Small intestine (tissue), 7 donors: ENCODE measurements at regions not wholly inside any gene's neighbourhood (a gene's known extent, or its start where the extent isn't known, plus 50 kb on each side); places are given as distances from the start of the nearest gene placed in this dataset.

Experiments used
- DNase-seq, 2 donors: peaks; one replicate each; pipeline versions ENCODE4 v3.0.0 to v3.0.0-alpha.2; 2013
- FAIRE-seq: peaks from 2 replicates; lab custom pipeline; 2012; peaks lifted over from hg19 to GRCh38; lab: Jason Lieb, UNC
- H3K27ac ChIP-seq, 3 donors: one replicate each; pipeline ENCODE4 v1.5.1; 2013; ENCODE audit warnings: low read length in 2 of 3, mild to moderate bottlenecking in 2 of 3, control low read depth in 1 of 3, inconsistent platforms in 1 of 3, low read depth in 1 of 3, moderate library complexity in 1 of 3
- H3K27me3 ChIP-seq, 3 donors: one replicate each; pipeline ENCODE4 v1.6.1; 2013; ENCODE audit warnings: low read length in 3 of 3, inconsistent platforms in 1 of 3; ENCODE audit not compliant: control insufficient read depth in 3 of 3, insufficient read depth in 3 of 3
- H3K36me3 ChIP-seq, 3 donors: one replicate each; pipeline ENCODE4 v1.6.1; 2013; ENCODE audit warnings: low read length in 3 of 3, inconsistent platforms in 1 of 3, low read depth in 1 of 3, mild to moderate bottlenecking in 1 of 3, moderate library complexity in 1 of 3; ENCODE audit not compliant: control insufficient read depth in 3 of 3, insufficient read depth in 2 of 3
- H3K4me1 ChIP-seq, 3 donors: one replicate each; pipeline ENCODE4 v1.6.1; 2013; ENCODE audit warnings: low read length in 2 of 3, inconsistent platforms in 1 of 3, low read depth in 1 of 3, mild to moderate bottlenecking in 1 of 3, moderate library complexity in 1 of 3; ENCODE audit not compliant: control insufficient read depth in 3 of 3, insufficient read depth in 2 of 3
- H3K4me3 ChIP-seq, 3 donors: one replicate each; pipeline ENCODE4 v1.5.1; 2013; ENCODE audit warnings: low read length in 3 of 3, control low read depth in 1 of 3, inconsistent platforms in 1 of 3, low read depth in 1 of 3, mild to moderate bottlenecking in 1 of 3, moderate library complexity in 1 of 3
- H3K9me3 ChIP-seq, 2 donors: one replicate each; pipeline ENCODE4 v1.6.1; 2013; ENCODE audit warnings: low read depth in 1 of 2, low read length in 1 of 2; ENCODE audit not compliant: control insufficient read depth in 2 of 2, insufficient read depth in 1 of 2
- WGBS, 3 donors: extraction: QIAGEN DNeasy Blood & Tissue Kit; methylation state at CpG; one replicate each; pipeline ENCODE4 v1.1.7; 2013; 5-methylcytosine and 5-hydroxymethylcytosine counted together
- donor health status: healthy with polysubstance abuse.
- donor health status: control.
- donor health status: control.
- donor health status: Bipolar disorder and iron deficiency.
- donor health status: healthy.

GRCh38 chr1:185559684-185560331, 174.4 kb upstream of the HMCN1 start:
- H3K27ac ChIP-seq = no peak overlapping the region
- no peak overlapping the region for H3K4me3 ChIP-seq
- FAIRE-seq (no peak), DNase-seq (peak; percentile 80)
- no peaks in the 10 kb centered on the region for H3K9me3 ChIP-seq
- no peaks in the 10 kb centered on the region for H3K27me3 ChIP-seq
- no peaks in the 10 kb centered on the region for H3K36me3 ChIP-seq
- H3K4me1 ChIP-seq = peaks cover 2 to 3% (median 3%) of the 10 kb centered on the region in 3 donors
- 50 to 64% (median 57%) methylated on average over 3 of the region's 3 CpGs for WGBS, 3 donors

GRCh38 chr1:185559151-185559550, 175.0 kb upstream of the HMCN1 start:
- no peak for FAIRE-seq
- Histone ChIP-seq H3K36me3 (no peaks in the 10 kb centered on the region), H3K27me3 (no peaks in the 10 kb centered on the region), H3K4me3 (no peak overlapping the region), H3K9me3 (no peaks in the 10 kb centered on the region), H3K27ac (no peak overlapping the region), H3K4me1 (peaks cover 2 to 3% (median 3%) of the 10 kb centered on the region in 3 donors)
- 89 to 93% (median 92%) methylated on average over 1 of the region's 1 CpG for WGBS, 3 donors
- no peak for DNase-seq

- Histone ChIP-seq H3K27me3 (no peaks in the 10 kb centered on the region), H3K4me3 (no peak overlapping the region), H3K27ac (no peak overlapping the region), H3K4me1 (peaks cover 2 to 3% (median 3%) of the 10 kb centered on the region in 3 donors), H3K9me3 (no peaks in the 10 kb centered on the region), H3K36me3 (no peaks in the 10 kb centered on the region)
- DNase-seq = no peak
- WGBS, 3 donors = 73 to 98% (median 97%) methylated on average over 1 of the region's 1 CpG
- no peak for FAIRE-seq
Measured at GRCh38 chr1:185556561-185556960, 177.6 kb upstream of the HMCN1 start.

GRCh38 chr1:185555743-185556142, 178.4 kb upstream of the HMCN1 start:
- no peaks in the 10 kb centered on the region for H3K36me3 ChIP-seq
- no peak for FAIRE-seq

GRCh38 chr1:185551008-185551407, 183.2 kb upstream of the HMCN1 start:
- Histone ChIP-seq H3K4me3 (no peak overlapping the region), H3K9me3 (peaks cover 0 to under 1% of the 10 kb centered on the region in 2 donors), H3K27ac (no peak overlapping the region), H3K4me1 (peaks cover 0 to 2% (median 0%) of the 10 kb centered on the region in 3 donors), H3K27me3 (no peaks in the 10 kb centered on the region), H3K36me3 (no peaks in the 10 kb centered on the region)
- WGBS, 3 donors = 48 to 73% (median 71%) methylated on average over 2 of the region's 2 CpGs
- DNase-seq (peak in 1 of 2 donors; percentile 39), FAIRE-seq (no peak)

More at GRCh38 chr1:185555743-185556142, 178.4 kb upstream of the HMCN1 start:
- DNase-seq = no peak
- peaks cover 0 to 5% (median 3%) of the 10 kb centered on the region in 3 donors for H3K4me1 ChIP-seq
- no peaks in the 10 kb centered on the region for H3K27me3 ChIP-seq
- H3K4me3 ChIP-seq = no peak overlapping the region
- no peak overlapping the region for H3K27ac ChIP-seq
- H3K9me3 ChIP-seq = no peaks in the 10 kb centered on the region

GRCh38 chr1:185549906-185550305, 184.3 kb upstream of the HMCN1 start:
- no peak overlapping the region for H3K4me3 ChIP-seq
- DNase-seq (no peak), FAIRE-seq (no peak)
- H3K27me3 ChIP-seq = no peaks in the 10 kb centered on the region
- WGBS, 3 donors = 61 to 80% (median 76%) methylated on average over 1 of the region's 1 CpG
- H3K36me3 ChIP-seq = no peaks in the 10 kb centered on the region
- no peak overlapping the region for H3K27ac ChIP-seq
- H3K9me3 ChIP-seq = peaks cover 0 to 3% of the 10 kb centered on the region in 2 donors
- H3K4me1 ChIP-seq = peaks cover 0 to 2% (median 0%) of the 10 kb centered on the region in 3 donors

- WGBS, 3 donors = 95 to 98% (median 97%) methylated on average over 4 of the region's 4 CpGs
- H3K4me3 ChIP-seq = no peak overlapping the region
- DNase-seq (no peak), FAIRE-seq (no peak)
- H3K9me3 ChIP-seq = peaks cover 0 to 3% of the 10 kb centered on the region in 2 donors
- no peak overlapping the region for H3K27ac ChIP-seq
- H3K36me3 ChIP-seq = no peaks in the 10 kb centered on the region
- H3K4me1 ChIP-seq = peaks cover 0 to 16% (median 0%) of the 10 kb centered on the region in 3 donors
- H3K27me3 ChIP-seq = no peaks in the 10 kb centered on the region
Measured at GRCh38 chr1:185546029-185546428, 188.2 kb upstream of the HMCN1 start.

GRCh38 chr1:185541871-185542301, 192.3 kb upstream of the HMCN1 start:
- WGBS, 3 donors = 75 to 91% (median 83%) methylated on average over 1 of the region's 1 CpG
- H3K9me3 ChIP-seq = peaks cover 0 to 12% of the 10 kb centered on the region in 2 donors
- H3K36me3 ChIP-seq = no peaks in the 10 kb centered on the region
- H3K4me1 ChIP-seq = peaks cover 0 to 22% (median 0%) of the 10 kb centered on the region in 3 donors
- no peaks in the 10 kb centered on the region for H3K27me3 ChIP-seq
- H3K4me3 ChIP-seq = no peak overlapping the region
- peak overlapping the region in 1 of 3 donors; percentile 41 for H3K27ac ChIP-seq
- FAIRE-seq (no peak), DNase-seq (peak in 1 of 2 donors; percentile 30)
